IMR-90 (cell line): ENCODE measurements at regions not wholly inside any gene's neighbourhood (a gene's known extent, or its start where the extent isn't known, plus 50 kb on each side); places are given as distances from the start of the nearest gene placed in this dataset.

Experiments used
- ATAC-seq: fragments of 200-7000 bp; cut with Tn5 transposase; 2 replicates; pipeline ENCODE4 v1.9.1; 2020; ENCODE audit warnings: low read depth, mild to moderate bottlenecking, moderate library complexity
- BruUV-seq: library from RNA; stranded (reverse); fragments of 400-500 nt; replicated peaks from 2 replicates; lab custom pipeline; 2021; lab: Mats Ljungman, UMichigan
- CTCF ChIA-PET: fragments of 300-600 bp; formaldehyde crosslinking; extraction: SDS; loops from one replicate; lab custom pipeline; 2021; ENCODE audit warnings: antibody characterized with exemption; lab: Yijun Ruan, JAX
- POLR2A ChIA-PET: fragments of 300-600 bp; sonication (Branson Sonifier 250); formaldehyde crosslinking; loops from one replicate; lab custom pipeline; 2022; ENCODE audit warnings: antibody characterized with exemption; ENCODE audit not compliant: unreplicated experiment; lab: Charles Lee
- DNase-seq: peaks from one replicate; pipeline ENCODE4 v3.0.0; 2013
- H2AFZ ChIP-seq: replicated peaks from 2 replicates; pipeline ENCODE3; 2013; ENCODE audit warnings: low read length, mild to moderate bottlenecking; ENCODE audit not compliant: poor library complexity
- H2AK5ac ChIP-seq: 2 replicates; pipeline ENCODE4 v1.6.1; 2013; ENCODE audit warnings: low read depth, low read length, inconsistent platforms
- H2AK9ac ChIP-seq: replicated peaks from 2 replicates; pipeline ENCODE3; 2013; ENCODE audit warnings: mild to moderate bottlenecking, low read depth, low read length, moderate library complexity; ENCODE audit not compliant: poor library complexity
- H2BK120ac ChIP-seq: 2 replicates; pipeline ENCODE4 v1.6.1; 2013; ENCODE audit warnings: low read depth, low read length, inconsistent platforms
- H2BK15ac ChIP-seq: 3 replicates; pipeline ENCODE4 v1.6.1; 2013; ENCODE audit warnings: low read depth, low read length, inconsistent platforms
- H2BK20ac ChIP-seq: 2 replicates; pipeline ENCODE4 v1.6.1; 2013; ENCODE audit warnings: low read depth, mild to moderate bottlenecking, inconsistent platforms, low read length, moderate library complexity
- H2BK5ac ChIP-seq: 2 replicates; pipeline ENCODE4 v1.6.1; 2013; ENCODE audit warnings: mild to moderate bottlenecking, low read depth, low read length, inconsistent platforms; ENCODE audit not compliant: poor library complexity, severe bottlenecking
- H3K14ac ChIP-seq: replicated peaks from 2 replicates; pipeline ENCODE4 v1.6.1; 2013; ENCODE audit warnings: low read depth, low read length, inconsistent platforms
- H3K18ac ChIP-seq: 2 replicates; pipeline ENCODE4 v1.6.1; 2013; ENCODE audit warnings: low read depth, low read length, control low read depth
- H3K23ac ChIP-seq: 2 replicates; pipeline ENCODE4 v1.6.1; 2013; ENCODE audit warnings: low read depth, low read length, inconsistent platforms
- H3K27ac ChIP-seq: 2 replicates; pipeline ENCODE4 v1.5.1; 2013; ENCODE audit warnings: mild to moderate bottlenecking, control low read depth, low read length; ENCODE audit not compliant: insufficient read depth
- H3K27me3 ChIP-seq: 2 replicates; pipeline ENCODE4 v1.6.1; 2013; ENCODE audit warnings: low read length; ENCODE audit not compliant: control insufficient read depth, insufficient read depth
- H3K36me3 ChIP-seq: 2 replicates; pipeline ENCODE4 v1.6.1; 2013; ENCODE audit warnings: low read length, mixed read lengths; ENCODE audit not compliant: control insufficient read depth, insufficient read depth
- H3K4ac ChIP-seq: 2 replicates; pipeline ENCODE4 v1.6.1; 2013; ENCODE audit warnings: low read depth, low read length, inconsistent platforms
- H3K4me1 ChIP-seq: 2 replicates; pipeline ENCODE4 v1.6.1; 2013; ENCODE audit warnings: low read length, mixed read lengths; ENCODE audit not compliant: control insufficient read depth, insufficient read depth
- H3K4me2 ChIP-seq: 2 replicates; pipeline ENCODE4 v1.6.1; 2013; ENCODE audit warnings: low read depth, mild to moderate bottlenecking, control low read depth, low read length, moderate library complexity
- H3K4me3 ChIP-seq: 2 replicates; pipeline ENCODE4 v1.5.1; 2013; ENCODE audit warnings: low read depth, mild to moderate bottlenecking, control low read depth, low read length, moderate library complexity; ENCODE audit not compliant: insufficient read depth
- H3K56ac ChIP-seq: 2 replicates; pipeline ENCODE4 v1.6.1; 2013; ENCODE audit warnings: low read length, inconsistent platforms; ENCODE audit not compliant: insufficient read depth; ENCODE audit errors: extremely low read depth
- H3K79me1 ChIP-seq, 2 experiments: 2 replicates each; pipeline ENCODE4 v1.6.1; 2013; ENCODE audit warnings: low read length in 2 of 2, inconsistent platforms in 1 of 2, low read depth in 1 of 2
- H3K9ac ChIP-seq: 2 replicates; pipeline ENCODE4 v1.6.1; 2013; ENCODE audit warnings: low read depth, low read length, control low read depth
- H3K9me1 ChIP-seq: 2 replicates; pipeline ENCODE4 v1.6.1; 2013; ENCODE audit warnings: low read length, inconsistent platforms; ENCODE audit not compliant: insufficient read depth
- H3K9me3 ChIP-seq: 2 replicates; pipeline ENCODE4 v1.6.1; 2013; ENCODE audit warnings: low read length; ENCODE audit not compliant: control insufficient read depth, insufficient read depth
- H4K20me1 ChIP-seq: 2 replicates; pipeline ENCODE4 v1.6.1; 2013; ENCODE audit warnings: low read length, inconsistent platforms; ENCODE audit not compliant: insufficient read depth
- H4K5ac ChIP-seq: 2 replicates; pipeline ENCODE4 v1.6.1; 2013; ENCODE audit warnings: mild to moderate bottlenecking, low read depth, low read length, control low read depth
- H4K8ac ChIP-seq, 2 experiments: 2 replicates each; pipeline ENCODE4 v1.6.1; 2013; ENCODE audit warnings: low read depth in 2 of 2, low read length in 2 of 2, control low read depth in 1 of 2, inconsistent platforms in 1 of 2
- H4K91ac ChIP-seq: 2 replicates; pipeline ENCODE4 v1.6.1; 2013; ENCODE audit warnings: low read depth, low read length, inconsistent platforms; ENCODE audit not compliant: insufficient read depth
- BHLHE40 ChIP-seq: fragments of 150-350 bp; IDR thresholded peaks from 2 replicates; pipeline ENCODE4 v1.6.1; 2016; ENCODE audit warnings: mild to moderate bottlenecking, low read depth, low read length
- MXI1 ChIP-seq: IDR thresholded peaks from 2 replicates; pipeline ENCODE4 v1.6.1; 2012; ENCODE audit warnings: low read depth, mild to moderate bottlenecking, low read length, moderate library complexity, borderline replicate concordance
- RCOR1 ChIP-seq: IDR thresholded peaks from 2 replicates; pipeline ENCODE4 v1.6.1; 2012; ENCODE audit warnings: mild to moderate bottlenecking, low read length, improper control_type of control experiment; ENCODE audit not compliant: insufficient replicate concordance
- RFX5 ChIP-seq: IDR thresholded peaks from 2 replicates; pipeline ENCODE4 v1.8.0; 2012; ENCODE audit warnings: low read depth, mild to moderate bottlenecking, low read length, moderate library complexity
- dilution Hi-C: fragments of 300-500 bp; cut with HindIII; formaldehyde crosslinking; loops from one replicate; pipeline ENCODE4 v1.14.3; 2018; ENCODE audit warnings: low sequenced_read_pairs; ENCODE audit not compliant: unreplicated experiment
- in situ Hi-C: fragments of 300-500 bp; cut with MboI; formaldehyde crosslinking; loops from 3 replicates; pipeline ENCODE4 v1.14.3; 2019; ENCODE audit warnings: low sequenced_read_pairs, inconsistent platforms, mixed read lengths
- intact Hi-C: fragments of 100-400 bp; cut with micrococcal nuclease; formaldehyde crosslinking; loops from 2 replicates; pipeline ENCODE4 v1.10.0; 2022
- TF ChIP-seq, protein P1 (sequence below): conservative IDR thresholded peaks from 2 replicates; pipeline ENCODE4 v1.5.1; 2012; ENCODE audit warnings: mild to moderate bottlenecking, low read depth, low read length, improper control_type of control experiment

DNA sequence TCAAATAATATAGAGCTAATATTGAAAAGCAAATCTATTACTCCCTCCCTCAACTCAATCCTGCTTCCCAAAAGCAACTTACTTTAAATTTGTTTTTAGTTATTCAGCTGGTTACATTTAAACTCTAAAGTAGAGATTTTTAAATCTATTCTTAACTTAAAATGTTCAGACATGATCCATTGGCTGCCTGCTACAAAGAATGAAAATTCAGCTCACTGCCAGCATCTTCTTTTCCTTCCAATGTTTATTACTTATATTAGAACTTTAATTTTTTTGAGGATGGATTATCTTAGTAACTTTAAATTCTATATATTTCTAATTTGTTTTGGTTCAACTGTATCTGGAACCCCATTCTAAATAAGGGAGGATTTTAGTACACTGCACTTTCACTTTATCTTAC lies 163.2 kb downstream of the TMEM167A start:
- peaks cover 3% of the 10 kb centered on the region; the same call in 1 of the 2 replicates for H3K9me3 ChIP-seq
- H4K8ac ChIP-seq, result no peak overlapping the region
- no peak overlapping the region for H3K23ac ChIP-seq
- H3K4me2 ChIP-seq, result no peak overlapping the region
- dilution Hi-C loops, result no loop called here
- no peaks in the 10 kb centered on the region for H3K36me3 ChIP-seq
- H3K9me1 ChIP-seq, result no peaks in the 10 kb centered on the region
- no peak overlapping the region for H2AFZ ChIP-seq
- DNase-seq (no peak), ATAC-seq (no peak)
- no peak overlapping the region for H3K18ac ChIP-seq
- in situ Hi-C loops, result no loop called here
- POLR2A ChIA-PET, result no interaction called here
- H4K5ac ChIP-seq, result no peak overlapping the region
- no peak overlapping the region for H2AK9ac ChIP-seq
- H4K20me1 ChIP-seq, result no peaks in the 10 kb centered on the region
- H2BK120ac ChIP-seq, result no peak overlapping the region
- H3K27ac ChIP-seq, result no peak overlapping the region
- H3K9ac ChIP-seq, result no peak overlapping the region
- no peak overlapping the region for H3K14ac ChIP-seq
- no TSS peak for BruUV-seq
- H2BK15ac ChIP-seq, result no peak overlapping the region
- H2AK5ac ChIP-seq, result no peak overlapping the region
- no peak overlapping the region for H2BK5ac ChIP-seq
- H3K4me3 ChIP-seq, result no peak overlapping the region
- no peaks in the 10 kb centered on the region for H3K27me3 ChIP-seq
- no peak overlapping the region for H2BK20ac ChIP-seq
- H3K79me1 ChIP-seq, result no peaks in the 10 kb centered on the region
- H3K4me1 ChIP-seq, result no peaks in the 10 kb centered on the region
- CTCF ChIA-PET, result no interaction called here
- no peak for TF ChIP-seq RFX5
- no peak for TF ChIP-seq RCOR1
- TF ChIP-seq MXI1, result no peak
- TF ChIP-seq, protein P1, sequence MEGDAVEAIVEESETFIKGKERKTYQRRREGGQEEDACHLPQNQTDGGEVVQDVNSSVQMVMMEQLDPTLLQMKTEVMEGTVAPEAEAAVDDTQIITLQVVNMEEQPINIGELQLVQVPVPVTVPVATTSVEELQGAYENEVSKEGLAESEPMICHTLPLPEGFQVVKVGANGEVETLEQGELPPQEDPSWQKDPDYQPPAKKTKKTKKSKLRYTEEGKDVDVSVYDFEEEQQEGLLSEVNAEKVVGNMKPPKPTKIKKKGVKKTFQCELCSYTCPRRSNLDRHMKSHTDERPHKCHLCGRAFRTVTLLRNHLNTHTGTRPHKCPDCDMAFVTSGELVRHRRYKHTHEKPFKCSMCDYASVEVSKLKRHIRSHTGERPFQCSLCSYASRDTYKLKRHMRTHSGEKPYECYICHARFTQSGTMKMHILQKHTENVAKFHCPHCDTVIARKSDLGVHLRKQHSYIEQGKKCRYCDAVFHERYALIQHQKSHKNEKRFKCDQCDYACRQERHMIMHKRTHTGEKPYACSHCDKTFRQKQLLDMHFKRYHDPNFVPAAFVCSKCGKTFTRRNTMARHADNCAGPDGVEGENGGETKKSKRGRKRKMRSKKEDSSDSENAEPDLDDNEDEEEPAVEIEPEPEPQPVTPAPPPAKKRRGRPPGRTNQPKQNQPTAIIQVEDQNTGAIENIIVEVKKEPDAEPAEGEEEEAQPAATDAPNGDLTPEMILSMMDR, result no peak
- TF ChIP-seq BHLHE40, result no peak
- H3K4ac ChIP-seq, result no peak overlapping the region
- H4K91ac ChIP-seq, result no peak overlapping the region
- intact Hi-C loops, result no loop called here
- H3K56ac ChIP-seq, result no peak overlapping the region
